Sigmoid colon (tissue), 6 donors: ENCODE measurements at regions not wholly inside any gene's neighbourhood (a gene's known extent, or its start where the extent isn't known, plus 50 kb on each side); places are given as distances from the start of the nearest gene placed in this dataset.
A peak's percentile ranks its signal among the peaks of the same experiment; 100 is the strongest.

Experiments
- DNase-seq: peaks from one replicate; pipeline ENCODE4 v3.0.0-alpha.2; 2019
- H3K27ac ChIP-seq, 4 donors: fragments of 200-600 bp; sonication (generic); one replicate each; pipeline ENCODE4 v1.5.1; 2016 to 2019; ENCODE audit warnings: mild to moderate bottlenecking in 1 of 4
- H3K27me3 ChIP-seq, 3 donors: fragments of 200-600 bp; sonication (generic); one replicate each; pipeline ENCODE4 v1.5.1; 2019; ENCODE audit warnings: mild to moderate bottlenecking in 1 of 3
- H3K36me3 ChIP-seq, 4 donors: fragments of 200-600 bp; sonication (generic); one replicate each; pipeline ENCODE4 v1.5.1; 2016 to 2019
- H3K4me1 ChIP-seq, 4 donors: fragments of 200-600 bp; sonication (generic); one replicate each; pipeline ENCODE4 v1.5.1; 2017 to 2019
- H3K4me3 ChIP-seq, 4 donors: fragments of 200-600 bp; sonication (generic); one replicate each; pipeline ENCODE4 v1.5.1; 2017 to 2019; ENCODE audit warnings: mild to moderate bottlenecking in 2 of 4, moderate library complexity in 1 of 4
- H3K9me3 ChIP-seq, 4 donors: fragments of 200-600 bp in 3 of 4; sonication (generic) in 3 of 4; one replicate each; pipeline versions ENCODE4 v1.5.1 to v1.6.1; 2013 to 2019
- EP300 ChIP-seq, 4 donors: sonication (generic); formaldehyde crosslinking; IDR thresholded peaks; one replicate each; pipeline ENCODE4 v1.6.1; 2017; ENCODE audit warnings: antibody characterized with exemption in 4 of 4
- POLR2A ChIP-seq, 2 donors: fragments of 450-650 bp; IDR thresholded peaks; one replicate each; pipeline ENCODE4 v1.6.1; 2016; ENCODE audit warnings: antibody characterized with exemption in 2 of 2, mild to moderate bottlenecking in 2 of 2, moderate library complexity in 2 of 2
- POLR2AphosphoS5 ChIP-seq, 4 donors: sonication (generic); formaldehyde crosslinking; IDR thresholded peaks; one replicate each; pipeline ENCODE4 v1.6.1; 2017; ENCODE audit warnings: antibody characterized with exemption in 4 of 4
- WGBS, 2 donors: extraction: QIAGEN DNeasy Blood & Tissue Kit; methylation state at CpG; one replicate each; pipeline ENCODE4 v1.1.7; 2013; 5-methylcytosine and 5-hydroxymethylcytosine counted together
- intact Hi-C: fragments of 100-400 bp; cut with DNase I; formaldehyde crosslinking; loops from one replicate; pipeline ENCODE4 v1.15.1; 2023
- TF ChIP-seq, protein P1 (sequence below), 4 experiments: fragments of 450-650 bp in 3 of 4; fragments of 200-600 bp in 1 of 4; IDR thresholded peaks; one replicate each; pipeline ENCODE4 v1.5.1; 2016 to 2019; ENCODE audit warnings: antibody characterized with exemption in 4 of 4, mild to moderate bottlenecking in 3 of 4, moderate library complexity in 2 of 4
- donor health status: healthy with polysubstance abuse.
- donor health status: healthy.

DNA sequence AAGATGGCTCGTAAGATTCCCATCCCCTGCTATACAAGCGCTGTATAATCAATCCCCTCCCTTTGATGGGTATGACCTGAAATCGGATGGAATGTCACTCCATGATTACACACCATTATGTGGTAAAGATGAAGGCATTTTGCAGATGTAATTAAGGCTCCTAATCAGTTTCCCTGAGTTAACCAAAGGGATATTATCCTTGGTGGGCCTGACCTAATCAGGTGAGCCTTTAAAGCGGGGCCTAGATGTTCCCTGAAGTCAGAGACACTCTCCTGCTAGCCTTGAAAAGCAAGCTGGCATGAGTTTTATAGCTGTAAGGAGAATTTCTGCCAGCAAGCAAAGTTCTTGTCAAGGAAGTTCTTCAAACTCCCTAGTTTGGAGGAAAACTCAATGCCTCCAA is 223.8 kb upstream of the FN1 start:
- H3K27me3 ChIP-seq, result no peaks in the 10 kb centered on the region
- H3K36me3 ChIP-seq, result no peaks in the 10 kb centered on the region
- H3K27ac ChIP-seq, result peak overlapping the region; percentile 59 to 80 (median 73)
- TF ChIP-seq POLR2AphosphoS5 (IDR thresholded peaks at IDR 0.05) (no peak), POLR2A (IDR thresholded peaks at IDR 0.05) (no peak), EP300 (IDR thresholded peaks at IDR 0.05) (no peak)
- peaks cover 0 to 67% (median 33%) of the 10 kb centered on the region in 4 donors for H3K4me1 ChIP-seq
- no peak overlapping the region for H3K4me3 ChIP-seq
- H3K9me3 ChIP-seq, result no peaks in the 10 kb centered on the region
- DNase-seq, result no peak
- WGBS, 2 donors, result 62 to 81% methylated on average over 4 of the region's 4 CpGs
- intact Hi-C loops, result loop anchor here (5.0 kb wide), 1 partner anchor 53 kb away; no protein-coding TSS in a partner anchor

DNA sequence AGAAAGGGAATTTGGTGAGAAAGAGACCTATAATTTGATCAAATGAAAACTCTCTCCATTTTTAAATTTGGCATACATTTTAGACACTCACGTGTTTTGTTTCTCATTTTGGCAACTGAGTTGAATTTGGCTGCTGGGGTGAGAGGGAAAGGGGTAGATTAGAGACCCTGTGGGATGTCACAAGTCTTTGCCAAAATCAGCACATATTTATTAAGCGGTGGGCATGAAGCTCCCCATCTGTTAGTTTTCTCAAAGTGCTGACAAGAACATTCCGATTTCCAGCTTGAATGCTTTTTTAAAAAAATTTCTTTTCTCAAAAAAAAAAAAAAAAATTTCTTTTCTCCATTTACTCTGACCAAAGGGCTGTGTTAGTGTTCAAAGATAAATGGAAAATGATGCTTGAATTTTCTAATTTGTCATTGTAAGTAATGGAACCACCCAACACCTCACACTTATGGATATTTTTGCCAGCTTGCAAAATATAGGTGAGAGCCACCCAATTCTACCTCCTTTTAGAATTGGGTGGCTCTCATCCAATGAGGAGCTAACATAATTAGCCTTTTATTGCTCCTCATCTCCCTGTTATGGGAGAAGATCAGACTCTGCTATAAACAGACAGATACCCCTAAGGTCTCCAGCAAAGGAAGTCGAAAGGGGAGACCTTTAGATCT is 222.9 kb upstream of the FN1 start:
- Histone ChIP-seq H3K27ac (peak overlapping the region; percentile 59 to 80 (median 73)), H3K4me3 (no peak overlapping the region), H3K27me3 (no peaks in the 10 kb centered on the region), H3K9me3 (no peaks in the 10 kb centered on the region), H3K36me3 (no peaks in the 10 kb centered on the region), H3K4me1 (peaks cover 0 to 68% (median 37%) of the 10 kb centered on the region in 4 donors)
- no peak for DNase-seq
- TF ChIP-seq EP300 (IDR thresholded peaks at IDR 0.05) (no peak), POLR2AphosphoS5 (IDR thresholded peaks at IDR 0.05) (no peak), POLR2A (IDR thresholded peaks at IDR 0.05) (no peak)
- TF ChIP-seq, protein P1, sequence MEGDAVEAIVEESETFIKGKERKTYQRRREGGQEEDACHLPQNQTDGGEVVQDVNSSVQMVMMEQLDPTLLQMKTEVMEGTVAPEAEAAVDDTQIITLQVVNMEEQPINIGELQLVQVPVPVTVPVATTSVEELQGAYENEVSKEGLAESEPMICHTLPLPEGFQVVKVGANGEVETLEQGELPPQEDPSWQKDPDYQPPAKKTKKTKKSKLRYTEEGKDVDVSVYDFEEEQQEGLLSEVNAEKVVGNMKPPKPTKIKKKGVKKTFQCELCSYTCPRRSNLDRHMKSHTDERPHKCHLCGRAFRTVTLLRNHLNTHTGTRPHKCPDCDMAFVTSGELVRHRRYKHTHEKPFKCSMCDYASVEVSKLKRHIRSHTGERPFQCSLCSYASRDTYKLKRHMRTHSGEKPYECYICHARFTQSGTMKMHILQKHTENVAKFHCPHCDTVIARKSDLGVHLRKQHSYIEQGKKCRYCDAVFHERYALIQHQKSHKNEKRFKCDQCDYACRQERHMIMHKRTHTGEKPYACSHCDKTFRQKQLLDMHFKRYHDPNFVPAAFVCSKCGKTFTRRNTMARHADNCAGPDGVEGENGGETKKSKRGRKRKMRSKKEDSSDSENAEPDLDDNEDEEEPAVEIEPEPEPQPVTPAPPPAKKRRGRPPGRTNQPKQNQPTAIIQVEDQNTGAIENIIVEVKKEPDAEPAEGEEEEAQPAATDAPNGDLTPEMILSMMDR (IDR thresholded peaks at IDR 0.05), result no peak
- WGBS, 2 donors, result 87 to 92% methylated on average over 4 of the region's 4 CpGs
- intact Hi-C loops, result no loop called here

DNA sequence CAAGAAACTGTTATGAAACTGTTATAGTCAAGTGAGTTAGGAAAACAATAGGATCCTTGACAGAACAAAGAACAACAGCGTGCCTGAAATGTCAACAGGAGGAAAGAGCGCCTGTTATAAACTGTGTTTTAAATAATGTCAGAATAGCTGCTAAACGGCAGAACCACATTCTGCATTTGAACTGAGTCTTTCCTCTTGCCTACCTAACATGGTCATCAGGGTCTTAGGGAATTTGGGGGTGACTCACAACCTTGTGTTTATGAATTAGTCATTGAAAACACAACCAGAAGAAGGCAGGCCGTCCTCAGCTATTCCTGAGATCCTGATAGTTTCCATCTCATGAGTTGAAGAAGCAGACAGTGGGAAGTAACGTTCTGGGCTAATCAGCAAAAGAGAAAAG is 222.0 kb upstream of the FN1 start:
- peak overlapping the region; percentile 59 to 80 (median 73) for H3K27ac ChIP-seq
- no peak for DNase-seq
- WGBS, 2 donors, result 23 to 65% methylated on average over 5 of the region's 5 CpGs
- peak in 1 of 4 donors; percentile 42 for TF ChIP-seq POLR2AphosphoS5 (IDR thresholded peaks at IDR 0.05)
- TF ChIP-seq, protein P1 (IDR thresholded peaks at IDR 0.05), result no peak
- no peak for TF ChIP-seq POLR2A (IDR thresholded peaks at IDR 0.05)
- H3K36me3 ChIP-seq, result no peaks in the 10 kb centered on the region
- H3K4me1 ChIP-seq, result peaks cover 0 to 75% (median 43%) of the 10 kb centered on the region in 4 donors
- H3K27me3 ChIP-seq, result no peaks in the 10 kb centered on the region
- H3K4me3 ChIP-seq, result no peak overlapping the region
- intact Hi-C loops, result no loop called here
- no peaks in the 10 kb centered on the region for H3K9me3 ChIP-seq

DNA sequence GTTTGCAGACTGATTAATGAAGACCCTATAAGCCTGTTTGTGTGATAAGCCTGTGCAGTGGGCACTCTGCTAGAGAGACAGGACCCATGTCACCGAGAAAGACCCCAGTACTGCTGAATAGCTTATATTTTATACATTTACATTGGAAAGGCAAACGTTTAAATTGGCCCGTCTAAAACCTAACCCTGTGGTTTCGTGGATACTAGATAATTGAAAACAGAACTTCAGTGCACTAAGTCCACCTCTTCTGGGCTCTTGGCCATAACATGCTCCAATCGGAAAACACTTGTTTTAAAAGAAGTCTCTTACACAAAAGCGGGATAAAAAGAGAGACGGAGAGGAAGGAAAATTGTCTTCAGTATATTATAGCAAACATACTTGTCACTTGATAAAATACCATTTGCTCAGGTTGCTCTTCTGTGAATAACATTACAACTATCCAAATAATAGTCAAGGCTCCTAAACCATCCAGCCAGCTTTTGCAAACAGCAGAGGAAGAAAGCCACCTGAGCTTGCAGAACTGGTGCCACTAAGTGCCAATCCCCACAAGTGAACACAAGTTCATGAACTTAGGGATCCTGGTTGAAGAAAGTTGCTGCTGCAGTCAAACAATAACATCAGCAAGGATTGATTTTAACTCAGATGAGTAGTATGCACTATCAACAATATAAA is 218.4 kb upstream of the FN1 start:
- 66 to 78% methylated on average over 7 of the region's 7 CpGs for WGBS, 2 donors
- TF ChIP-seq EP300 (IDR thresholded peaks at IDR 0.05) (no peak), POLR2AphosphoS5 (IDR thresholded peaks at IDR 0.05) (no peak), POLR2A (IDR thresholded peaks at IDR 0.05) (no peak)
- TF ChIP-seq, protein P1 (IDR thresholded peaks at IDR 0.05), result no peak
- no peaks in the 10 kb centered on the region for H3K27me3 ChIP-seq

DNA sequence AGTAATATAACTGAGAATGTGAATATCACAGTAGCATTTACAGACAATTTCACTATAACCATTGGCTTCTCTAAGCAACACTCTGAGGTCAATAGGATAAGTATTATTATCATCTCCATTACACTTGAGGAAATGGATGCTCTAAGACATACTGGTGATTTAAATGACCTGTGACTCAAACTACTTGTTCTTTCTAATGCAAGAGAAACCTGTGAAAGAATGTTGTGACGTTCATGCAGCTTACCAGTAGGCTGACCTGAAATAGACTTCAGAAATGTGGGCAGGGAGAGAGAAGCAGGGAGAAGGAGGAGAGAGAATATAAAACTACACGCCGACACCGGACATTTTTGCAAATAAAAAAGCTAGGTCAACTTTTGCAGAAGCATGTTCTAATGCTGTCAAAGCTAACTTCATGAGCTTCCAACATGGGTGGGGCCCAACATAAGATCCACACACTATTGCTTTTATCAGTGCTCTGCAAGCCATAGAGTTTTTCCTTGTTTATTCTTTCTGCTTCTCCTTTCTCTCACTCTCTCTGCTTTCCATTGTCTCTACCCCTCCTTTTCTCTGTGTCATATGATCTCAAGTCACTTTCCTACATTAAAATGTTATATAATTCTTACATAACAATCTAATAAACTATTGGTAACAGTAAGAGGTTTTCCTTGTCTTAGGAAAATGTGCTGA is 217.6 kb upstream of the FN1 start:
- H3K4me3 ChIP-seq, result no peak overlapping the region
- TF ChIP-seq, protein P1 (IDR thresholded peaks at IDR 0.05), result no peak
- TF ChIP-seq POLR2AphosphoS5 (IDR thresholded peaks at IDR 0.05) (peak in 1 of 4 donors; percentile 37), POLR2A (IDR thresholded peaks at IDR 0.05) (no peak), EP300 (IDR thresholded peaks at IDR 0.05) (peak in 1 of 4 donors; percentile 75)
- no peak for DNase-seq
- peak overlapping the region; percentile 62 to 80 (median 72) for H3K27ac ChIP-seq
- H3K9me3 ChIP-seq, result no peaks in the 10 kb centered on the region
- peaks cover 0 to 49% (median 34%) of the 10 kb centered on the region in 4 donors for H3K4me1 ChIP-seq
- no peaks in the 10 kb centered on the region for H3K36me3 ChIP-seq
- WGBS, 2 donors, result 63 to 75% methylated on average over 4 of the region's 4 CpGs
- H3K27me3 ChIP-seq, result no peaks in the 10 kb centered on the region
- intact Hi-C loops, result no loop called here

More for the DNA sequence above, 218.4 kb upstream of the FN1 start:
- Histone ChIP-seq H3K4me3 (no peak overlapping the region), H3K9me3 (no peaks in the 10 kb centered on the region), H3K27ac (peak overlapping the region; percentile 62 to 80 (median 72)), H3K36me3 (no peaks in the 10 kb centered on the region), H3K4me1 (peaks cover 0 to 57% (median 36%) of the 10 kb centered on the region in 4 donors)
- intact Hi-C loops, result no loop called here
- DNase-seq, result no peak
